Activated T-helper 17 cell treated with anti-CD3 and anti-CD28 coated beads, Interleukin-2, amount 50 U/mL, for 72 hours (primary cell): ENCODE measurements at regions not wholly inside any gene's neighbourhood (a gene's known extent, or its start where the extent isn't known, plus 50 kb on each side); places are given as distances from the start of the nearest gene placed in this dataset.

Experiments used
- ATAC-seq: fragments of 150-1000 bp; cut with Tn5 transposase; replicated peaks from 2 replicates; pipeline ENCODE4 v1.10.0; 2021; ENCODE audit warnings: mild to moderate bottlenecking, moderate library complexity
- H3K27ac Mint-ChIP-seq: one replicate; pipeline ENCODE4 v1.8.0; 2022; ENCODE audit warnings: mixed read lengths
- H3K27me3 Mint-ChIP-seq: one replicate; pipeline ENCODE4 v1.8.0; 2022; ENCODE audit warnings: mixed read lengths
- H3K36me3 Mint-ChIP-seq: one replicate; pipeline ENCODE4 v1.8.0; 2022; ENCODE audit warnings: low read depth, mild to moderate bottlenecking, mixed read lengths
- H3K4me1 Mint-ChIP-seq: one replicate; pipeline ENCODE4 v1.8.0; 2022; ENCODE audit warnings: mixed read lengths
- H3K4me3 Mint-ChIP-seq: one replicate; pipeline ENCODE4 v1.8.0; 2022; ENCODE audit warnings: mild to moderate bottlenecking, mixed read lengths
- H3K9me3 Mint-ChIP-seq: one replicate; pipeline ENCODE4 v1.8.0; 2022; ENCODE audit warnings: mixed read lengths

- Mint-ChIP-seq H3K27ac (no peak overlapping the region), H3K27me3 (no peaks in the 10 kb centered on the region), H3K9me3 (peaks cover 4% of the 10 kb centered on the region), H3K36me3 (no peaks in the 10 kb centered on the region), H3K4me3 (no peak overlapping the region), H3K4me1 (no peaks in the 10 kb centered on the region)
- no peak for ATAC-seq
These were observed 873.8 kb downstream of the SUCLG1 start for GRCh38 chr2:83585250-83585649.

GRCh38 chr2:83584672-83585071, 874.4 kb downstream of the SUCLG1 start:
- no peaks in the 10 kb centered on the region for H3K4me1 Mint-ChIP-seq
- no peaks in the 10 kb centered on the region for H3K36me3 Mint-ChIP-seq
- ATAC-seq = no peak
- no peaks in the 10 kb centered on the region for H3K27me3 Mint-ChIP-seq
- H3K4me3 Mint-ChIP-seq = no peak overlapping the region
- H3K9me3 Mint-ChIP-seq = peaks cover 4% of the 10 kb centered on the region
- H3K27ac Mint-ChIP-seq = no peak overlapping the region

GRCh38 chr2:83582589-83582988, 876.5 kb downstream of the SUCLG1 start:
- no peaks in the 10 kb centered on the region for H3K9me3 Mint-ChIP-seq
- no peaks in the 10 kb centered on the region for H3K36me3 Mint-ChIP-seq
- no peak overlapping the region for H3K27ac Mint-ChIP-seq
- ATAC-seq = no peak
- no peaks in the 10 kb centered on the region for H3K27me3 Mint-ChIP-seq
- no peaks in the 10 kb centered on the region for H3K4me1 Mint-ChIP-seq
- no peak overlapping the region for H3K4me3 Mint-ChIP-seq

GRCh38 chr2:83579507-83579906, 879.6 kb downstream of the SUCLG1 start:
- no peaks in the 10 kb centered on the region for H3K4me1 Mint-ChIP-seq
- H3K27me3 Mint-ChIP-seq = no peaks in the 10 kb centered on the region
- H3K4me3 Mint-ChIP-seq = no peak overlapping the region
- no peak for ATAC-seq
- no peaks in the 10 kb centered on the region for H3K9me3 Mint-ChIP-seq
- H3K27ac Mint-ChIP-seq = no peak overlapping the region
- H3K36me3 Mint-ChIP-seq = no peaks in the 10 kb centered on the region

GRCh38 chr2:83578405-83578804, 880.7 kb downstream of the SUCLG1 start:
- Mint-ChIP-seq H3K4me1 (no peaks in the 10 kb centered on the region), H3K4me3 (no peak overlapping the region), H3K27ac (no peak overlapping the region), H3K27me3 (no peaks in the 10 kb centered on the region), H3K9me3 (no peaks in the 10 kb centered on the region), H3K36me3 (no peaks in the 10 kb centered on the region)
- no peak for ATAC-seq

GRCh38 chr2:83574614-83575013, 884.5 kb downstream of the SUCLG1 start:
- no peak for ATAC-seq
- no peak overlapping the region for H3K27ac Mint-ChIP-seq
- peaks cover 5% of the 10 kb centered on the region for H3K9me3 Mint-ChIP-seq

GRCh38 chr2:83573060-83573459, 886.0 kb downstream of the SUCLG1 start:
- H3K36me3 Mint-ChIP-seq = no peaks in the 10 kb centered on the region
- no peak overlapping the region for H3K27ac Mint-ChIP-seq
- no peak for ATAC-seq
- no peaks in the 10 kb centered on the region for H3K4me1 Mint-ChIP-seq
- H3K9me3 Mint-ChIP-seq = peaks cover 9% of the 10 kb centered on the region
- no peak overlapping the region for H3K4me3 Mint-ChIP-seq
- no peaks in the 10 kb centered on the region for H3K27me3 Mint-ChIP-seq

More at GRCh38 chr2:83574614-83575013, 884.5 kb downstream of the SUCLG1 start:
- Mint-ChIP-seq H3K4me3 (no peak overlapping the region), H3K36me3 (no peaks in the 10 kb centered on the region), H3K4me1 (no peaks in the 10 kb centered on the region), H3K27me3 (no peaks in the 10 kb centered on the region)

GRCh38 chr2:83572400-83572799, 886.7 kb downstream of the SUCLG1 start:
- no peaks in the 10 kb centered on the region for H3K27me3 Mint-ChIP-seq
- no peak overlapping the region for H3K27ac Mint-ChIP-seq
- H3K36me3 Mint-ChIP-seq = no peaks in the 10 kb centered on the region
- no peaks in the 10 kb centered on the region for H3K4me1 Mint-ChIP-seq
- no peak for ATAC-seq
- no peak overlapping the region for H3K4me3 Mint-ChIP-seq
- peaks cover 9% of the 10 kb centered on the region for H3K9me3 Mint-ChIP-seq

GRCh38 chr2:83567551-83567950, 891.5 kb downstream of the SUCLG1 start:
- Mint-ChIP-seq H3K27ac (no peak overlapping the region), H3K27me3 (no peaks in the 10 kb centered on the region), H3K9me3 (peaks cover 9% of the 10 kb centered on the region), H3K4me3 (no peak overlapping the region), H3K4me1 (no peaks in the 10 kb centered on the region), H3K36me3 (no peaks in the 10 kb centered on the region)
- ATAC-seq = no peak

- Mint-ChIP-seq H3K27ac (no peak overlapping the region), H3K9me3 (peaks cover 4% of the 10 kb centered on the region), H3K4me1 (no peaks in the 10 kb centered on the region), H3K4me3 (no peak overlapping the region), H3K36me3 (no peaks in the 10 kb centered on the region), H3K27me3 (no peaks in the 10 kb centered on the region)
- no peak for ATAC-seq
These were observed 893.5 kb downstream of the SUCLG1 start for GRCh38 chr2:83565626-83566025.

GRCh38 chr2:83565181-83565580, 893.9 kb downstream of the SUCLG1 start:
- H3K4me3 Mint-ChIP-seq = no peak overlapping the region
- peaks cover 4% of the 10 kb centered on the region for H3K9me3 Mint-ChIP-seq
- H3K27ac Mint-ChIP-seq = no peak overlapping the region
- ATAC-seq = no peak
- no peaks in the 10 kb centered on the region for H3K36me3 Mint-ChIP-seq
- H3K4me1 Mint-ChIP-seq = no peaks in the 10 kb centered on the region
- no peaks in the 10 kb centered on the region for H3K27me3 Mint-ChIP-seq

- H3K4me1 Mint-ChIP-seq = no peaks in the 10 kb centered on the region
- no peaks in the 10 kb centered on the region for H3K27me3 Mint-ChIP-seq
- H3K4me3 Mint-ChIP-seq = no peak overlapping the region
- ATAC-seq = no peak
- H3K36me3 Mint-ChIP-seq = no peaks in the 10 kb centered on the region
- H3K9me3 Mint-ChIP-seq = peaks cover 8% of the 10 kb centered on the region
- H3K27ac Mint-ChIP-seq = no peak overlapping the region
These were observed 897.5 kb downstream of the SUCLG1 start for GRCh38 chr2:83561592-83561991.

- Mint-ChIP-seq H3K36me3 (no peaks in the 10 kb centered on the region), H3K4me1 (no peaks in the 10 kb centered on the region), H3K4me3 (no peak overlapping the region), H3K27ac (no peak overlapping the region), H3K9me3 (peaks cover 8% of the 10 kb centered on the region), H3K27me3 (no peaks in the 10 kb centered on the region)
- ATAC-seq = no peak
These were observed 922.5 kb downstream of the SUCLG1 start for GRCh38 chr2:83536556-83536955.

- H3K4me1 Mint-ChIP-seq = no peaks in the 10 kb centered on the region
- H3K9me3 Mint-ChIP-seq = peaks cover 17% of the 10 kb centered on the region
- H3K36me3 Mint-ChIP-seq = no peaks in the 10 kb centered on the region
- H3K27ac Mint-ChIP-seq = no peak overlapping the region
- no peaks in the 10 kb centered on the region for H3K27me3 Mint-ChIP-seq
- H3K4me3 Mint-ChIP-seq = no peak overlapping the region
- ATAC-seq = no peak
These were observed 924.7 kb downstream of the SUCLG1 start for GRCh38 chr2:83534416-83534815.

GRCh38 chr2:83531206-83531826, 927.8 kb downstream of the SUCLG1 start:
- no peaks in the 10 kb centered on the region for H3K4me1 Mint-ChIP-seq
- no peak overlapping the region for H3K4me3 Mint-ChIP-seq
- H3K27me3 Mint-ChIP-seq = no peaks in the 10 kb centered on the region
- H3K36me3 Mint-ChIP-seq = no peaks in the 10 kb centered on the region
- ATAC-seq = no peak
- no peak overlapping the region for H3K27ac Mint-ChIP-seq
- H3K9me3 Mint-ChIP-seq = peaks cover 15% of the 10 kb centered on the region

- Mint-ChIP-seq H3K4me1 (no peaks in the 10 kb centered on the region), H3K27me3 (no peaks in the 10 kb centered on the region), H3K9me3 (peaks cover 15% of the 10 kb centered on the region), H3K36me3 (no peaks in the 10 kb centered on the region), H3K27ac (no peak overlapping the region), H3K4me3 (no peak overlapping the region)
- ATAC-seq = no peak
These were observed 930.3 kb downstream of the SUCLG1 start for GRCh38 chr2:83528767-83529166.
